ENCODE measurements at regions not wholly inside any gene's neighbourhood (a gene's known extent, or its start where the extent isn't known, plus 50 kb on each side); places are given as distances from the start of the nearest gene placed in this dataset.
"Not testable (repeated sequence)": the region's sequence is repeated elsewhere in the genome, so short reads cannot be mapped to it uniquely, and the experiment has no call there.

- Histone ChIP-seq H2AFZ (ENCODE audit: low read depth) (no peak overlapping the region), H4K20me1 (ENCODE audit: insufficient read depth) (no peaks in the 10 kb centered on the region), H3K9ac (no peak overlapping the region), H3K27ac (no peak overlapping the region), H3K36me3 (ENCODE audit: insufficient read depth) (no peaks in the 10 kb centered on the region), H3K4me1 (ENCODE audit: low read depth, poor library complexity, severe bottlenecking) (no peaks in the 10 kb centered on the region), H3K4me2 (no peak overlapping the region), H3K79me2 (ENCODE audit: insufficient read depth, low read depth) (no peaks in the 10 kb centered on the region), H3K27me3 (ENCODE audit: insufficient read depth, low read depth) (no peaks in the 10 kb centered on the region), H3K4me3 (IDR thresholded peaks at IDR 0.05; ENCODE audit: insufficient read depth, low read depth, low read length) (no peak overlapping the region)
- TF ChIP-seq, protein P1, sequence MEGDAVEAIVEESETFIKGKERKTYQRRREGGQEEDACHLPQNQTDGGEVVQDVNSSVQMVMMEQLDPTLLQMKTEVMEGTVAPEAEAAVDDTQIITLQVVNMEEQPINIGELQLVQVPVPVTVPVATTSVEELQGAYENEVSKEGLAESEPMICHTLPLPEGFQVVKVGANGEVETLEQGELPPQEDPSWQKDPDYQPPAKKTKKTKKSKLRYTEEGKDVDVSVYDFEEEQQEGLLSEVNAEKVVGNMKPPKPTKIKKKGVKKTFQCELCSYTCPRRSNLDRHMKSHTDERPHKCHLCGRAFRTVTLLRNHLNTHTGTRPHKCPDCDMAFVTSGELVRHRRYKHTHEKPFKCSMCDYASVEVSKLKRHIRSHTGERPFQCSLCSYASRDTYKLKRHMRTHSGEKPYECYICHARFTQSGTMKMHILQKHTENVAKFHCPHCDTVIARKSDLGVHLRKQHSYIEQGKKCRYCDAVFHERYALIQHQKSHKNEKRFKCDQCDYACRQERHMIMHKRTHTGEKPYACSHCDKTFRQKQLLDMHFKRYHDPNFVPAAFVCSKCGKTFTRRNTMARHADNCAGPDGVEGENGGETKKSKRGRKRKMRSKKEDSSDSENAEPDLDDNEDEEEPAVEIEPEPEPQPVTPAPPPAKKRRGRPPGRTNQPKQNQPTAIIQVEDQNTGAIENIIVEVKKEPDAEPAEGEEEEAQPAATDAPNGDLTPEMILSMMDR (conservative IDR thresholded peaks at IDR 0.05; ENCODE audit: low read depth, low read length) = no peak
These were observed 228.1 kb upstream of the FAT3 start for GRCh38 chr11:91996526-91996925.

DNA sequence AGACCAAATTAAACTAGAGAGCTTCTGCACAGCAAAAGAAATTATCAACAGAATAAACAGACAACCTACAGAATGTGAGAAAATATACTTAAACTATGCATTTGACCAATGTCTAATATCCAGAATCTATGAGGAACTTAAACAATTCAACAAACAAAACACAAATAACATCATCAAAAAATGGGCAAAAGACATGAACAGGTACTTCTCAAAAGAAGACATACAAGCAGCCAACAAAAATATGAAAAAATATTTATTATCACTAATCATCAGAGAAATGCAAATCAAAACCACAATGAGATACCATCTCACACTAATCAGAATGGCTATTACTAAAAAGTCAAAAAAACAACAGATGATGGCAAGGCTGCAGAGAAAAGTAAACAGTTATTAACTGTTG lies 236.2 kb upstream of the FAT3 start:
- H3K9ac ChIP-seq; H4K20me1 ChIP-seq (ENCODE audit: insufficient read depth); H3K79me2 ChIP-seq (ENCODE audit: insufficient read depth, low read depth); H3K27ac ChIP-seq; H3K36me3 ChIP-seq (ENCODE audit: insufficient read depth); H3K27me3 ChIP-seq (ENCODE audit: insufficient read depth, low read depth); H3K4me3 ChIP-seq (IDR thresholded peaks at IDR 0.05; ENCODE audit: insufficient read depth, low read depth, low read length); H3K4me1 ChIP-seq (ENCODE audit: low read depth, poor library complexity, severe bottlenecking); H2AFZ ChIP-seq (ENCODE audit: low read depth); H3K4me2 ChIP-seq: not testable (repeated sequence)

DNA sequence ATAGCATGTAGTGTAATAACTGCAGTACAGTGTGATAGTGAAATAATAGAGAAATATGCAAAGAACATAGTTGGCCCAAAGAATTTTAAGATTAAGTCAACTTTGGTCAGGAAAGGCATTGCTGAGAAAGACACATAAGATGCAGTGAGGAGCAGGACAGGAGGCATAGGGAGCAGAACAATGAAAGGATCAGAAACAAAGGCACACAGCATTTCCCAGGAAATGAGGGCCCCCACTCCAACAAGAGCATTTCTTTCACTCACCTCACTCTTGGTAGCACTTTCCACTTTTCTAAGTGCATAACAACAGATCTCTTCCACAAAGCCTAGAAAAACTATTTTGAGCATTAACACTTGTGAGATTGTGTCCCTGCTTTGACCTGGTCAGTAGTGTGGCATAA lies 238.4 kb upstream of the FAT3 start:
- Histone ChIP-seq H2AFZ (ENCODE audit: low read depth) (no peak overlapping the region), H3K4me1 (ENCODE audit: low read depth, poor library complexity, severe bottlenecking) (no peaks in the 10 kb centered on the region), H3K27ac (no peak overlapping the region), H4K20me1 (ENCODE audit: insufficient read depth) (no peaks in the 10 kb centered on the region), H3K79me2 (ENCODE audit: insufficient read depth, low read depth) (no peaks in the 10 kb centered on the region), H3K4me2 (no peak overlapping the region), H3K9ac (no peak overlapping the region), H3K36me3 (ENCODE audit: insufficient read depth) (no peaks in the 10 kb centered on the region), H3K27me3 (ENCODE audit: insufficient read depth, low read depth) (no peaks in the 10 kb centered on the region), H3K4me3 (IDR thresholded peaks at IDR 0.05; ENCODE audit: insufficient read depth, low read depth, low read length) (no peak overlapping the region)
- TF ChIP-seq, protein P1 (conservative IDR thresholded peaks at IDR 0.05; ENCODE audit: low read depth, low read length) = no peak

- TF ChIP-seq, protein P1 (conservative IDR thresholded peaks at IDR 0.05; ENCODE audit: low read depth, low read length) = no peak
- no peak overlapping the region for H3K4me2 ChIP-seq
- no peak overlapping the region for H2AFZ ChIP-seq (ENCODE audit: low read depth)
- no peak overlapping the region for H3K4me3 ChIP-seq (IDR thresholded peaks at IDR 0.05; ENCODE audit: insufficient read depth, low read depth, low read length)
- H3K4me1 ChIP-seq (ENCODE audit: low read depth, poor library complexity, severe bottlenecking) = no peaks in the 10 kb centered on the region
- no peaks in the 10 kb centered on the region for H4K20me1 ChIP-seq (ENCODE audit: insufficient read depth)
- no peaks in the 10 kb centered on the region for H3K79me2 ChIP-seq (ENCODE audit: insufficient read depth, low read depth)
- H3K9ac ChIP-seq = no peak overlapping the region
- H3K36me3 ChIP-seq (ENCODE audit: insufficient read depth) = no peaks in the 10 kb centered on the region
- no peak overlapping the region for H3K27ac ChIP-seq
- no peaks in the 10 kb centered on the region for H3K27me3 ChIP-seq (ENCODE audit: insufficient read depth, low read depth)
These were observed 240.5 kb upstream of the FAT3 start for GRCh38 chr11:91984033-91984584.

GRCh38 chr11:91981995-91982394 lies 242.6 kb upstream of the FAT3 start:
- H3K36me3 ChIP-seq (ENCODE audit: insufficient read depth) = no peaks in the 10 kb centered on the region
- no peak overlapping the region for H2AFZ ChIP-seq (ENCODE audit: low read depth)
- H3K27me3 ChIP-seq (ENCODE audit: insufficient read depth, low read depth) = no peaks in the 10 kb centered on the region
- H3K4me2 ChIP-seq = no peak overlapping the region
- no peaks in the 10 kb centered on the region for H4K20me1 ChIP-seq (ENCODE audit: insufficient read depth)
- no peaks in the 10 kb centered on the region for H3K79me2 ChIP-seq (ENCODE audit: insufficient read depth, low read depth)
- no peaks in the 10 kb centered on the region for H3K4me1 ChIP-seq (ENCODE audit: low read depth, poor library complexity, severe bottlenecking)
- no peak overlapping the region for H3K27ac ChIP-seq
- H3K4me3 ChIP-seq (IDR thresholded peaks at IDR 0.05; ENCODE audit: insufficient read depth, low read depth, low read length) = no peak overlapping the region
- no peak overlapping the region for H3K9ac ChIP-seq
- TF ChIP-seq, protein P1 (conservative IDR thresholded peaks at IDR 0.05; ENCODE audit: low read depth, low read length) = no peak
